ENCODE measurements at regions not wholly inside any gene's neighbourhood (a gene's known extent, or its start where the extent isn't known, plus 50 kb on each side); places are given as distances from the start of the nearest gene placed in this dataset.
A peak's percentile ranks its signal among the peaks of the same experiment; 100 is the strongest.

- Mint-ChIP-seq H3K27ac (ENCODE audit: unreplicated experiment) (no peak overlapping the region), H3K9me3 (ENCODE audit: unreplicated experiment) (no peaks in the 10 kb centered on the region), H3K27me3 (ENCODE audit: low read depth, unreplicated experiment) (no peaks in the 10 kb centered on the region), H3K4me1 (ENCODE audit: low read depth, unreplicated experiment) (peaks cover 2% of the 10 kb centered on the region), H3K4me3 (ENCODE audit: unreplicated experiment) (no peak overlapping the region), H3K36me3 (ENCODE audit: low read depth, unreplicated experiment) (no peaks in the 10 kb centered on the region)
- Histone ChIP-seq H3K4me3 (ENCODE audit: insufficient read depth, low read depth, low read length) (no peak overlapping the region), H3K27me3 (ENCODE audit: insufficient read depth, low read length) (no peaks in the 10 kb centered on the region), H3K36me3 (ENCODE audit: insufficient read depth, low read length) (no peaks in the 10 kb centered on the region), H3K4me1 (ENCODE audit: insufficient read depth, low read length) (no peaks in the 10 kb centered on the region), H3K79me2 (ENCODE audit: insufficient read depth, low read length) (no peaks in the 10 kb centered on the region), H2AFZ (ENCODE audit: low read depth, low read length) (no peak overlapping the region), H3K9ac (ENCODE audit: low read length) (no peak overlapping the region), H3K4me2 (ENCODE audit: low read length) (no peak overlapping the region), H3K9me3 (ENCODE audit: insufficient read depth, low read depth, low read length) (no peaks in the 10 kb centered on the region), H4K20me1 (ENCODE audit: insufficient read depth, low read length) (no peaks in the 10 kb centered on the region), H3K27ac (ENCODE audit: low read depth, low read length) (no peak overlapping the region)
- TF ChIP-seq EZH2 (IDR thresholded peaks at IDR 0.05; ENCODE audit: insufficient read depth, low read length) (no peak), CTCF (IDR thresholded peaks at IDR 0.05; ENCODE audit: insufficient read depth, low read depth, low read length) (no peak)
- no peak for DNase-seq (ENCODE audit: low read depth)
- FAIRE-seq: no peak
Observed at GRCh38 chr3:94179059-94179458, 116.2 kb downstream of the NSUN3 start.

DNA sequence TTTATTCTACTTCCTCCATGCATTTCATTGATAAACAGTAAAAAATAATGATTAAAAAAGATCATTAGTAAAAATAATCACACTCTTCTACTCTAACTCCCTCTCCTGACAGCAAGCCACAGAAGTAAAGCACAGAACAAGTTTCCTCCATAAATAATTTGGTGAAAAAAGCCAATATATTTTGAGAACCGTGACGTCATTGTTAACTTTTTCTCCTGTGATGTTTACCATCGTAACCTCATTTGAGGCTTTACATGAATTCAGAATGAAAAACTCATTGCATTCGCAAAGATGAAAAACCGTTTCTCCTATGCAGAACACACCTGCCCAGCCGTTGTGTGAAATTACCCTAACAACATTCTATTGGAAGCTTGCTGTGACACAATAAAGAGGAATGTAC is 120.7 kb downstream of the NSUN3 start:
- no peaks in the 10 kb centered on the region for H3K27me3 Mint-ChIP-seq (ENCODE audit: low read depth, unreplicated experiment)
- Histone ChIP-seq H3K9me3 (ENCODE audit: insufficient read depth, low read depth, low read length) (no peaks in the 10 kb centered on the region), H3K79me2 (ENCODE audit: insufficient read depth, low read length) (no peaks in the 10 kb centered on the region), H4K20me1 (ENCODE audit: insufficient read depth, low read length) (no peaks in the 10 kb centered on the region), H2AFZ (ENCODE audit: low read depth, low read length) (no peak overlapping the region), H3K9ac (ENCODE audit: low read length) (no peak overlapping the region), H3K4me1 (ENCODE audit: insufficient read depth, low read length) (peaks cover 7% of the 10 kb centered on the region), H3K36me3 (ENCODE audit: insufficient read depth, low read length) (no peaks in the 10 kb centered on the region), H3K4me3 (ENCODE audit: insufficient read depth, low read depth, low read length) (no peak overlapping the region), H3K27ac (ENCODE audit: low read depth, low read length) (no peak overlapping the region), H3K27me3 (ENCODE audit: insufficient read depth, low read length) (no peaks in the 10 kb centered on the region), H3K4me2 (ENCODE audit: low read length) (no peak overlapping the region)
- no peak overlapping the region for H3K27ac Mint-ChIP-seq (ENCODE audit: unreplicated experiment)
- no peaks in the 10 kb centered on the region for H3K36me3 Mint-ChIP-seq (ENCODE audit: low read depth, unreplicated experiment)
- no peak for FAIRE-seq
- H3K4me3 Mint-ChIP-seq (ENCODE audit: unreplicated experiment): no peak overlapping the region
- H3K9me3 Mint-ChIP-seq (ENCODE audit: unreplicated experiment): no peaks in the 10 kb centered on the region
- DNase-seq (ENCODE audit: low read depth): no peak
- peaks cover 5% of the 10 kb centered on the region for H3K4me1 Mint-ChIP-seq (ENCODE audit: low read depth, unreplicated experiment)
- TF ChIP-seq CTCF (IDR thresholded peaks at IDR 0.05; ENCODE audit: insufficient read depth, low read depth, low read length) (no peak), EZH2 (IDR thresholded peaks at IDR 0.05; ENCODE audit: insufficient read depth, low read length) (no peak)

DNA sequence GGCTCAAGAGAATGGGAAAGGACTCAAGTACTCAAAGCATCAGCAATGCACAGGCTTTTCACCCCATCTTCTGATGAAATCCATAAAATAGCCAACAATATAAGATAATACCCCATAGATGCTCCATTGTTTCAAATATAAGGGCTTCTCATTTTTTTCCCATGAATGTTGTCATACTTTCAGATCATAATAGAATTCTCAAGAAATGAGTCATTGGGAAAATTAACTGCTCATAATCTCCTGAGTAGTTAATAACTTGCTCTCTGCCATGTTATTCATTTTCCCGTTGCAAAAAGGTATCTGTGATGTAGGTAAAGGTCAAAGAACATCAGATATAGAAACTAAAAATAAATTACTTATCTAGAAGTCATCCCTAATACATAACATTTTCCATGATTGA is 121.9 kb downstream of the NSUN3 start:
- H3K4me1 Mint-ChIP-seq (ENCODE audit: low read depth, unreplicated experiment): peaks cover 2% of the 10 kb centered on the region
- Histone ChIP-seq H3K27ac (ENCODE audit: low read depth, low read length) (peak overlapping the region; percentile 32), H3K4me2 (ENCODE audit: low read length) (peak overlapping the region; percentile 3), H2AFZ (ENCODE audit: low read depth, low read length) (no peak overlapping the region), H3K9ac (ENCODE audit: low read length) (no peak overlapping the region), H3K9me3 (ENCODE audit: insufficient read depth, low read depth, low read length) (no peaks in the 10 kb centered on the region), H3K79me2 (ENCODE audit: insufficient read depth, low read length) (no peaks in the 10 kb centered on the region), H3K4me3 (ENCODE audit: insufficient read depth, low read depth, low read length) (no peak overlapping the region), H4K20me1 (ENCODE audit: insufficient read depth, low read length) (no peaks in the 10 kb centered on the region), H3K4me1 (ENCODE audit: insufficient read depth, low read length) (peaks cover 7% of the 10 kb centered on the region), H3K36me3 (ENCODE audit: insufficient read depth, low read length) (no peaks in the 10 kb centered on the region), H3K27me3 (ENCODE audit: insufficient read depth, low read length) (no peaks in the 10 kb centered on the region)
- FAIRE-seq (no peak), DNase-seq (ENCODE audit: low read depth) (peak; percentile 40)
- H3K4me3 Mint-ChIP-seq (ENCODE audit: unreplicated experiment): no peak overlapping the region
- H3K27ac Mint-ChIP-seq (ENCODE audit: unreplicated experiment): no peak overlapping the region
- H3K36me3 Mint-ChIP-seq (ENCODE audit: low read depth, unreplicated experiment): no peaks in the 10 kb centered on the region
- TF ChIP-seq CTCF (IDR thresholded peaks at IDR 0.05; ENCODE audit: insufficient read depth, low read depth, low read length): no peak
- no peaks in the 10 kb centered on the region for H3K27me3 Mint-ChIP-seq (ENCODE audit: low read depth, unreplicated experiment)
- no peaks in the 10 kb centered on the region for H3K9me3 Mint-ChIP-seq (ENCODE audit: unreplicated experiment)

Measured in astrocyte (in vitro differentiated cells and primary cell).